Stimulated activated CD4-positive, alpha-beta T cell treated with anti-CD3 and anti-CD28 coated beads, Interleukin-4, amount 100 ng/mL, for 1 hour (primary cell): ENCODE measurements at regions not wholly inside any gene's neighbourhood (a gene's known extent, or its start where the extent isn't known, plus 50 kb on each side); places are given as distances from the start of the nearest gene placed in this dataset.
"Not testable (repeated sequence)": the region's sequence is repeated elsewhere in the genome, so short reads cannot be mapped to it uniquely, and the experiment has no call there.

Experiments
- DNase-seq: peaks from one replicate; pipeline ENCODE4 v3.0.0-alpha.2; 2020

- no peak for DNase-seq
Observed at GRCh38 chrX:25442499-25442898, 426.7 kb upstream of the ARX start.

DNA sequence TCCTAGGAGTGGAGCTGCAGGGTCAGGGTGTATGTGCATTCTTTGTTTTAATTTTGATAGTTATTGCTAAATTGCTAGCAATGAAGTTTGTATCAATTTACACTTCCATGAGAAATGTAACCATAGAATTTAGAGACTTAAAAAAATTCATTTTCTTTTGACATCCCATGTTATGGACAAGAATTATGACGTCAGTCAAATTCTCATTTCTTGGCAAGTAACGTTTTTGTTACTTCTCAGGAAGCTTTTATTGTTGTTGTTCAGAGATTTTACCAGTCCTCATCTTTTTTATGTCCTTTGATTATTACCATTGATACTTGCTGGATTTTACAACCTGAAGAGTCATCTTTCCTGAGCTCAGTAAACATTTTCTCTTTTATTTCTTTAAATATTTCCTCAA, 417.5 kb upstream of the ARX start:
- no peak for DNase-seq

GRCh38 chrX:25432396-25432795, 416.6 kb upstream of the ARX start:
- DNase-seq = no peak

DNA sequence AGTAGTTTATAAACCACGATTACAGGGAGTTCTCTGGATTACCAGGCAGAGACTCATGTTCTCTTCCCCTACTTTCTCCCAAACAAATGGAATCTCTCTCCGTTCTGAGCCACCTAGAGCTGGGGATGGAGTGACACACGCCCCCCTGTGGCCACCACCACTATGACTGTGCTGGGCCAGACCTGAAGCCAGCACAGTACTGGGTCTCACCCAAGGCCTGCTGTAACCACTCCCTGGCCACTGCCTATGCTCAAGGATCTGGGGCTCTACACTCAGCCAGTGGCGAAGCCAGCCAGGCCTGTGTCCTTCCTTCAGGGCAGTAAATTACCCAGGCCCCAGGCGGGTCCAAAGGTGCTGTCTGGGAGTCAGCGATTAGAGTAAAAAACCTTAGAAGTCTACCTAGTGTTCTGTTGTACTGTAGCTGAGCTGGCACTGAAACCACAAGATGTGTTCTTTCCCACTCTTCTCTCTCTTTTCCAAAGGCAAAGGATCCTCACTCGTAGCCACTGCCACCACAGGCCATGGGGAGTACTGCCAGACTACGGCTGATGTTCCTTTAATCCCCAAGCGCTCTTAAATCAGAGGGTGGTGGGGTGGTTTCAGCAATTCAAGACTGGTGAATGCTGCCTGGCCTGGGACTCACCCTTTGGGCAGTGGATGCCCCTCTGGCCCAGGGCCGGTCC, 412.2 kb upstream of the ARX start:
- no peak for DNase-seq

GRCh38 chrX:25404163-25404562, 388.4 kb upstream of the ARX start:
- DNase-seq = not testable (repeated sequence)

DNA sequence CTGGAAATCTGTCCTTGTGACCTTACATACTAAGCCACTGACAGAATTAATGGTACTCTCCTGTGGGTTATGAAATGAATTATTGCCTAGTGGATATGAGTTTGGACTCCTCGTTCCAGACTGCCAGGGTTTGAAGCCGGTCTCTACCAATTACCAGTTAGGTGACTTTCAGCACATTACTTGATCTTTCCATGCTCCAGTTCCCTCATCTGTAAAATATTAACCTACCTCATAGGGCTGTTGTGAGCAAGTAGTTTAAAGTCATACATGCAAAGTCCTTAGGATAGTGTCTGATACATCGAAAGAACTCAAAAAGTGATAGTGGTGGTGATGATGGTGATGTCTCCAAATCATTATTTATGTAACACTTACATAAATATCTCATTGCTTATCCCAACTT, 373.5 kb upstream of the ARX start:
- no peak for DNase-seq

- no peak for DNase-seq
Observed at GRCh38 chrX:25383196-25383595, 367.4 kb upstream of the ARX start.

- DNase-seq = no peak
Observed at GRCh38 chrX:25356456-25356855, 340.7 kb upstream of the ARX start.

- DNase-seq = no peak
Observed at GRCh38 chrX:25344161-25344936, 328.6 kb upstream of the ARX start.

GRCh38 chrX:25343060-25343459, 327.3 kb upstream of the ARX start:
- no peak for DNase-seq

DNA sequence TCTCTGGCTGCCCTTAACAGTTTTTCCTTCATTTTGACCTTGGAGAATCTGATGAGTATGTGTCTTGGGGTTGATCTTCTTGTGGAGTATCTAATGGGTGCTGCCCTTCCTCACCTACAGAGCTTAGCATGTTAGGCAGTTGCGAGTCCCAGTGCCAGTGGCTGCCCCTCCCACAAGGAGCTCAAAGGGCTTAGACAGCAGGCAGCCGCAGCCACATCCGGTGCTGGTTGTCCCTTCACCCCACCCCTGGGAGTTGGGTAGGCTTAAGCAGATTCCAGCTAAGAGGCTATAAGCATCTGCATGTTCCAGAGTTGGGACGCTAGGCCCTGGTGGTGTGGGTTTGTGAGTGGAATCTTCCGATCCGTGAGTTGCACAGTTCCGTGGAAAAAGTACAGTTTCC, 322.1 kb upstream of the ARX start:
- no peak for DNase-seq

DNA sequence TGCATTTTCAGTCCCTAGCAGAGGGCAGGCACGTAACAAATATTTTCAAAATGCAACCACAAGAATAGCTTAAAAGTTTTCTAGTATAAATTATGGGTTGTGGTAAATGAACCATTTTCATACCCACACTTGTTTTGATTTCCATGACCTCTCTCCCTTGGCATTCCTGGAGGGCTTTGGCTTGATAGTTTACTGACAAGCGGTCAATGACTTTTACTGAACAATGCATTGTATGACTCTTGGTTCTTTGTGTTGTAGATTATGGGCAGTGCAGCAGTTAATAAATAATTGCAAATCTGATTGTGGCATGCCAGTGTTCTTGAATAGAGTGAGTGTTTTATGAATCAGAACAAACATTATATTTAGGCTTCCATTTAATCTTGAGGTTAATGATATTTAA, 285.2 kb upstream of the ARX start:
- no peak for DNase-seq

DNA sequence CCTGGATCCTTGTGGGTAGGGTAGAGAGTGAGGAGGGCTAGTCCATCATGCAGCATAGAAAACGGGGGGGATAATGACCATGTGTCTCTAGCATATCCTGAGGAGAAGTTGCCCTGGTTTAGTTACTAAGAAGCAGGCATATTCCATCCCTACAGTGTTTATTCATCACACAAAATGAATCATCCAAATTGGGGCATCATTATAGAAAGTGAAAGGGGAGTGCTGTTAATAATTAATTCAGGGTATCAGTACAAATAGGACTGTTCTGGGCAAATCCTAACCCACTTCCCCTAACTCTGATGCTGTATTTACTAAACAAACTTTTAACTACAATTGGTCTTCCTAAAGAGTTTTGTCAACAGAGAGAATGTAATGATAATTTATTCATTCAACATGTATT, 281.1 kb upstream of the ARX start:
- DNase-seq = no peak

GRCh38 chrX:25295466-25295865, 279.7 kb upstream of the ARX start:
- no peak for DNase-seq

GRCh38 chrX:25290132-25290531, 274.4 kb upstream of the ARX start:
- DNase-seq = no peak

- DNase-seq = no peak
Observed at GRCh38 chrX:25288676-25289075, 272.9 kb upstream of the ARX start.

GRCh38 chrX:25287521-25287920, 271.8 kb upstream of the ARX start:
- DNase-seq = no peak

- DNase-seq = no peak
Observed at GRCh38 chrX:25285598-25285997, 269.8 kb upstream of the ARX start.

DNA sequence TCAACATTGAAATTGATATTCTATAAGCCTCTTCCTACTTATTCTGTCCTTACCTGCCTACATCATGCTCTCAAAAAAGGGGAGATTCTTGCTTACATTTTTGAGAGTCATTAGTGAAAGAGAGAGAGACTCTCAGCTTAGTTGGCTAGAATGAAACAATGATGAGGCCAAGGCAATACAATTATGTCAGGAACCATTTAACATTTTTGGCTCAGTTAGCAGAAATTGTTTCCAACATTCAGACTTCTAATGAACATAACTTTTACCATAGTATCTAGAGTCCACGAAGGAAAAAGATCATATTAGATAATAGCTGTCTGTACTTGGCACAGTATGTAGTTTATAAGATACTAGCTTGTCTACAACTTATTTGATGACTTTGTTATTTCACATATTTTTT, 263.7 kb upstream of the ARX start:
- no peak for DNase-seq

GRCh38 chrX:25278341-25278740, 262.6 kb upstream of the ARX start:
- DNase-seq = no peak

DNA sequence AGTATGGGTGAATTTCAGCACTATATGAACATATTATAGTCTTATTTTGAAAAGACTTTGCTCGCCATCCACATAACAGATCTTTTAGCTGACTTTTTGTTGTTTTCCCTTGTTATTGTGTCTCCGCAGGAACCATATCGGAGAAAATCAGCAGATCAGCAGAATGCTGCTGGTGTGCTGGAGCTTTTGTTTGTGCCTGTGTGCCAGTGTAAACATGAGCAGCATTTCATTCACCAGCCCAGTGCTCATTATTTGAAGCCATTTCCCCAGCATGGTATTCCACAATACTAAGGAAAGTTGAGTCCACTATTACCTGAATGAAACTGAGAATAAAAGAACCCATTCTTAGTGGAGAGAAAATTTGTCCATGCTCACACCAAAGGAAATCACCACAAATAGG, 261.8 kb upstream of the ARX start:
- DNase-seq = no peak

GRCh38 chrX:25275159-25275558, 259.4 kb upstream of the ARX start:
- DNase-seq = no peak

- DNase-seq = no peak
Observed at GRCh38 chrX:25241461-25241860, 225.7 kb upstream of the ARX start.

GRCh38 chrX:25226151-25226550, 210.4 kb upstream of the ARX start:
- DNase-seq = no peak

GRCh38 chrX:25219480-25219879, 203.7 kb upstream of the ARX start:
- DNase-seq = no peak
